Smooth muscle cell (in vitro differentiated cells): ENCODE measurements at regions not wholly inside any gene's neighbourhood (a gene's known extent, or its start where the extent isn't known, plus 50 kb on each side); places are given as distances from the start of the nearest gene placed in this dataset.

ENCODE experiments used
- DNase-seq: peaks from one replicate; lab custom pipeline; 2025; ENCODE audit not compliant: unreplicated experiment; lab: John Stamatoyannopoulos, UW
- H2AFZ ChIP-seq: fragments of 200-600 bp; sonication (generic); 2 replicates; pipeline ENCODE4 v1.6.0; 2016; ENCODE audit warnings: antibody characterized with exemption, low read depth, mild to moderate bottlenecking
- H3F3A ChIP-seq: fragments of 200-600 bp; sonication (generic); 2 replicates; pipeline ENCODE4 v1.6.0; 2017; ENCODE audit warnings: antibody characterized with exemption, low read depth
- H3K27ac ChIP-seq: fragments of 200-600 bp; sonication (generic); 2 replicates; pipeline ENCODE4 v1.5.1; 2016; ENCODE audit warnings: low read depth, mild to moderate bottlenecking
- H3K27me3 ChIP-seq: fragments of 200-600 bp; sonication (generic); 2 replicates; pipeline ENCODE4 v1.6.1; 2016; ENCODE audit warnings: low read depth, mild to moderate bottlenecking
- H3K36me3 ChIP-seq: fragments of 200-600 bp; sonication (generic); 2 replicates; pipeline ENCODE4 v1.5.1; 2016; ENCODE audit warnings: low read depth
- H3K4me1 ChIP-seq: fragments of 200-600 bp; sonication (generic); 2 replicates; pipeline ENCODE4 v1.5.1; 2016; ENCODE audit warnings: low read depth
- H3K4me2 ChIP-seq: fragments of 200-600 bp; sonication (generic); 2 replicates; pipeline ENCODE4 v1.6.0; 2016; ENCODE audit warnings: mild to moderate bottlenecking
- H3K4me3 ChIP-seq: fragments of 200-600 bp; sonication (generic); 2 replicates; pipeline ENCODE4 v1.5.1; 2016; ENCODE audit warnings: mild to moderate bottlenecking
- H3K79me2 ChIP-seq: fragments of 200-600 bp; sonication (generic); 2 replicates; pipeline ENCODE4 v1.6.0; 2016; ENCODE audit warnings: low read depth, mild to moderate bottlenecking
- H3K9ac ChIP-seq: fragments of 200-600 bp; sonication (generic); 2 replicates; pipeline ENCODE4 v1.6.0; 2016; ENCODE audit warnings: low read depth
- H3K9me3 ChIP-seq: fragments of 200-600 bp; sonication (generic); replicated peaks from 2 replicates; pipeline ENCODE4 v1.5.1; 2016; ENCODE audit warnings: low read depth
- H4K20me1 ChIP-seq: fragments of 200-600 bp; sonication (generic); 2 replicates; pipeline ENCODE4 v1.6.0; 2016; ENCODE audit warnings: low read depth
- CTCF ChIP-seq: fragments of 200-600 bp; sonication (generic); IDR thresholded peaks from 2 replicates; pipeline ENCODE4 v1.5.1; 2017; ENCODE audit warnings: borderline replicate concordance, mild to moderate bottlenecking, antibody characterized with exemption; ENCODE audit not compliant: insufficient read depth, poor library complexity, severe bottlenecking
- WGBS: methylation state at CpG from one replicate; pipeline ENCODE4 v1.1.7; 2016; ENCODE audit warnings: low lambda C conversion rate; 5-methylcytosine and 5-hydroxymethylcytosine counted together

DNA sequence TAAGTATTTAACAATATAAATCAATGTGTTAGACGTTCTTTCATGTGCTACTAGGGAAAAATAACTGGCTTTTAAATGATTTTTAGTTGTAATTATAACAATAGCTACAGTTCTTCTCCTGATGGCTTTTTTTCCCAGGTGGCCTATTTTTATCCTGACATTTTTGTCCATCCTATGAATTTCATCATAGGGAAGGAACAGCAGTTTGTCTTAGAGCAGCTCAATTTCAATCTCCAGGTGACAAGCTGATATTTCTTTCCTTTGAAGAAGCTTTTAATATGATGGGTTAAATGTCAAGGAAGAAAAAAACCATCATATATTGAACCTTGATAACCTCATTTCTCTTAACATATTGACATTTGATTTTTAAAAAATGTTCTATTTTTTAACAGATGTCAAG, 163.0 kb upstream of the AGA start:
- no peak overlapping the region for H3K9ac ChIP-seq
- H3K27ac ChIP-seq = no peak overlapping the region
- no peaks in the 10 kb centered on the region for H3F3A ChIP-seq
- H3K4me1 ChIP-seq = no peaks in the 10 kb centered on the region
- H3K27me3 ChIP-seq = no peaks in the 10 kb centered on the region
- no peak overlapping the region for H2AFZ ChIP-seq
- H3K36me3 ChIP-seq = no peaks in the 10 kb centered on the region
- no peak overlapping the region for H3K4me2 ChIP-seq
- DNase-seq = no peak
- 90% methylated on average over 1 of the region's 1 CpG for WGBS
- no peak for TF ChIP-seq CTCF
- no peaks in the 10 kb centered on the region for H3K79me2 ChIP-seq
- H4K20me1 ChIP-seq = no peaks in the 10 kb centered on the region
- no peaks in the 10 kb centered on the region for H3K9me3 ChIP-seq
- no peak overlapping the region for H3K4me3 ChIP-seq

DNA sequence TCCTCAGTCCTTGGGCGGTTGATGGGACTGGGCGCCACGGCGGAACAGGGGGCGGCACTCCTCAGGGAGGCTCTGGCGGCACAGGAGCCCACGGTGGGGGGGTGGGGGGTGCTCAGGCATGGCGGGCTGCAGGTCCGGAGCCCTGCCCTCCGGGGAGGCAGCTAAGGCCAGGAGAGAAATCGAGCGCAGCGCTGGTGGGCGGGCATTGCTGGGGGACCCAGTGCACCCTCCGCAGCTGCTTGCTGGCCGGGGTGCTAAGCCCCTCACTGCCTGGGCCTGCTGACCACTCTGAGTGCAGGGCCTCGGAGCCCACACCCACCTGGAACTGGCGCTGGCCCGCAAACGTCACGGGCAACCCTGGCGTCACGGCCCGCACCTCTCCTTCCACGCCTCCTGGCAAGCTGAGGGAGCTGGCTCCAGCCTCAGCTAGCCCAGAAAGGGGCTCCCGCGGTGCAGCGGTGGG, 164.9 kb upstream of the AGA start:
- no peak for DNase-seq
- Histone ChIP-seq H3F3A (no peaks in the 10 kb centered on the region), H3K79me2 (no peaks in the 10 kb centered on the region), H2AFZ (no peak overlapping the region), H3K9ac (no peak overlapping the region), H3K27ac (no peak overlapping the region), H3K27me3 (no peaks in the 10 kb centered on the region), H3K36me3 (no peaks in the 10 kb centered on the region), H4K20me1 (no peaks in the 10 kb centered on the region), H3K4me2 (no peak overlapping the region), H3K4me3 (no peak overlapping the region), H3K9me3 (no peaks in the 10 kb centered on the region), H3K4me1 (no peaks in the 10 kb centered on the region)
- WGBS = 93% methylated on average over 28 of the region's 28 CpGs
- no peak for TF ChIP-seq CTCF

- H3K4me2 ChIP-seq = no peak overlapping the region
- no peak overlapping the region for H3K9ac ChIP-seq
- no peaks in the 10 kb centered on the region for H3K9me3 ChIP-seq
- no peaks in the 10 kb centered on the region for H4K20me1 ChIP-seq
- no peaks in the 10 kb centered on the region for H3F3A ChIP-seq
- no peak overlapping the region for H3K4me3 ChIP-seq
- no peaks in the 10 kb centered on the region for H3K36me3 ChIP-seq
- H2AFZ ChIP-seq = no peak overlapping the region
- 90% methylated on average over 5 of the region's 5 CpGs for WGBS
- H3K27me3 ChIP-seq = no peaks in the 10 kb centered on the region
- TF ChIP-seq CTCF = no peak
- no peaks in the 10 kb centered on the region for H3K4me1 ChIP-seq
- DNase-seq = no peak
- H3K27ac ChIP-seq = no peak overlapping the region
- no peaks in the 10 kb centered on the region for H3K79me2 ChIP-seq
Observed at GRCh38 chr4:177611974-177612664, 169.9 kb upstream of the AGA start.

GRCh38 chr4:177612684-177613083, 170.4 kb upstream of the AGA start:
- Histone ChIP-seq H3K36me3 (no peaks in the 10 kb centered on the region), H3K27ac (no peak overlapping the region), H3K27me3 (no peaks in the 10 kb centered on the region), H3K4me1 (no peaks in the 10 kb centered on the region), H3K79me2 (no peaks in the 10 kb centered on the region), H4K20me1 (no peaks in the 10 kb centered on the region), H3K4me2 (no peak overlapping the region), H2AFZ (no peak overlapping the region), H3F3A (no peaks in the 10 kb centered on the region), H3K4me3 (no peak overlapping the region), H3K9ac (no peak overlapping the region), H3K9me3 (no peaks in the 10 kb centered on the region)
- 94% methylated on average over 2 of the region's 2 CpGs for WGBS
- no peak for TF ChIP-seq CTCF
- DNase-seq = no peak
